ENCODE measurements at regions not wholly inside any gene's neighbourhood (a gene's known extent, or its start where the extent isn't known, plus 50 kb on each side); places are given as distances from the start of the nearest gene placed in this dataset.

- H3K4me1 ChIP-seq (ENCODE audit: insufficient read depth, low read length) = peaks cover 23% of the 10 kb centered on the region
- DNase-seq = no peak
- intact Hi-C loops (cut with micrococcal nuclease) = loop anchor here (10.0 kb wide), 1 partner anchor 60 kb away; the partner anchor contains the start of gene CD93
- ChIA-PET CTCF (ENCODE audit: partially characterized antibody) (no interaction called here), POLR2A (ENCODE audit: partially characterized antibody) (no interaction called here)
- H3K27me3 Mint-ChIP-seq = peaks cover 0 to 1% of the 10 kb centered on the region in 2 donors
- no peaks in the 10 kb centered on the region for H3K36me3 Mint-ChIP-seq
- H3K4me1 Mint-ChIP-seq = peaks cover 15 to 33% (median 26%) of the 10 kb centered on the region in 4 donors
- H3K27ac Mint-ChIP-seq = no peak overlapping the region
- no peak overlapping the region for H3K27ac ChIP-seq (ENCODE audit: low read depth, low read length)
- no peaks in the 10 kb centered on the region for H3K36me3 ChIP-seq (ENCODE audit: insufficient read depth, low read length)
- H3K9me3 ChIP-seq (ENCODE audit: control insufficient read depth in 1 of 2, low read length in 2 of 2) = no peaks in the 10 kb centered on the region
- peaks cover 0 to 1% (median 0%) of the 10 kb centered on the region in 8 donors for H3K9me3 Mint-ChIP-seq
- no peaks in the 10 kb centered on the region for H3K27me3 ChIP-seq (ENCODE audit: insufficient read depth, low read length)
- no peak overlapping the region for H3K4me3 ChIP-seq (ENCODE audit: low read length in 2 of 2)
- H3K4me3 Mint-ChIP-seq = no peak overlapping the region
Observed at GRCh38 chr20:23144856-23145255, 58.7 kb upstream of the CD93 start.

GRCh38 chr20:23143986-23144690, 58.0 kb upstream of the CD93 start:
- Histone ChIP-seq H3K36me3 (ENCODE audit: insufficient read depth, low read length) (no peaks in the 10 kb centered on the region), H3K27me3 (ENCODE audit: insufficient read depth, low read length) (no peaks in the 10 kb centered on the region), H3K4me1 (ENCODE audit: insufficient read depth, low read length) (peaks cover 23% of the 10 kb centered on the region), H3K9me3 (ENCODE audit: control insufficient read depth in 1 of 2, low read length in 2 of 2) (no peaks in the 10 kb centered on the region), H3K27ac (ENCODE audit: low read depth, low read length) (no peak overlapping the region), H3K4me3 (ENCODE audit: low read length in 2 of 2) (no peak overlapping the region)
- intact Hi-C loops (cut with micrococcal nuclease) = loop anchor here (10.0 kb wide), 1 partner anchor 59 kb away; the partner anchor contains the start of gene CD93
- CTCF ChIA-PET (ENCODE audit: partially characterized antibody) = no interaction called here
- no peak overlapping the region for H3K27ac Mint-ChIP-seq
- no peak overlapping the region for H3K4me3 Mint-ChIP-seq
- DNase-seq = no peak
- H3K4me1 Mint-ChIP-seq = peaks cover 15 to 33% (median 26%) of the 10 kb centered on the region in 4 donors
- peaks cover 0 to 1% of the 10 kb centered on the region in 2 donors for H3K27me3 Mint-ChIP-seq
- H3K36me3 Mint-ChIP-seq = no peaks in the 10 kb centered on the region
- POLR2A ChIA-PET (ENCODE audit: partially characterized antibody) = no interaction called here
- H3K9me3 Mint-ChIP-seq = peaks cover 0 to 1% (median 0%) of the 10 kb centered on the region in 8 donors

GRCh38 chr20:23143098-23143497, 57.0 kb upstream of the CD93 start:
- peak overlapping the region in 1 of 8 donors; percentile 53 for H3K4me3 Mint-ChIP-seq
- ChIA-PET POLR2A (ENCODE audit: partially characterized antibody) (no interaction called here), CTCF (ENCODE audit: partially characterized antibody) (no interaction called here)
- peaks cover 0 to 1% (median 0%) of the 10 kb centered on the region in 8 donors for H3K9me3 Mint-ChIP-seq
- intact Hi-C loops (cut with micrococcal nuclease) = loop anchor here (10.0 kb wide), 1 partner anchor 58 kb away; the partner anchor contains the start of gene CD93
- peaks cover 14 to 32% (median 26%) of the 10 kb centered on the region in 4 donors for H3K4me1 Mint-ChIP-seq
- Histone ChIP-seq H3K36me3 (ENCODE audit: insufficient read depth, low read length) (no peaks in the 10 kb centered on the region), H3K27ac (ENCODE audit: low read depth, low read length) (no peak overlapping the region), H3K4me3 (ENCODE audit: low read length in 2 of 2) (no peak overlapping the region), H3K4me1 (ENCODE audit: insufficient read depth, low read length) (peaks cover 23% of the 10 kb centered on the region), H3K27me3 (ENCODE audit: insufficient read depth, low read length) (no peaks in the 10 kb centered on the region), H3K9me3 (ENCODE audit: control insufficient read depth in 1 of 2, low read length in 2 of 2) (no peaks in the 10 kb centered on the region)
- H3K27me3 Mint-ChIP-seq = peaks cover 0 to 1% of the 10 kb centered on the region in 2 donors
- H3K27ac Mint-ChIP-seq = peak overlapping the region in 5 of 7 donors; percentile 15 to 81 (median 19)
- no peak for DNase-seq
- H3K36me3 Mint-ChIP-seq = no peaks in the 10 kb centered on the region

- intact Hi-C loops (cut with micrococcal nuclease) = loop anchor here (10.0 kb wide), 1 partner anchor 58 kb away; the partner anchor contains the start of gene CD93
- Mint-ChIP-seq H3K9me3 (peaks cover 0 to 1% (median 0%) of the 10 kb centered on the region in 8 donors), H3K27me3 (peaks cover 0 to 1% of the 10 kb centered on the region in 2 donors), H3K36me3 (no peaks in the 10 kb centered on the region), H3K4me1 (peaks cover 11 to 28% (median 22%) of the 10 kb centered on the region in 4 donors), H3K4me3 (peak overlapping the region in 3 of 8 donors; percentile 23 to 39 (median 26)), H3K27ac (peak overlapping the region; percentile 17 to 84 (median 71))
- Histone ChIP-seq H3K4me3 (ENCODE audit: low read length in 2 of 2) (no peak overlapping the region), H3K27ac (ENCODE audit: low read depth, low read length) (no peak overlapping the region), H3K4me1 (ENCODE audit: insufficient read depth, low read length) (peaks cover 23% of the 10 kb centered on the region), H3K27me3 (ENCODE audit: insufficient read depth, low read length) (no peaks in the 10 kb centered on the region), H3K9me3 (ENCODE audit: control insufficient read depth in 1 of 2, low read length in 2 of 2) (no peaks in the 10 kb centered on the region), H3K36me3 (ENCODE audit: insufficient read depth, low read length) (no peaks in the 10 kb centered on the region)
- CTCF ChIA-PET (ENCODE audit: partially characterized antibody) = no interaction called here
- peak in 2 of 5 donors; percentile 6 to 21 for DNase-seq
- POLR2A ChIA-PET (ENCODE audit: partially characterized antibody) = no interaction called here
Observed at GRCh38 chr20:23142162-23143050, 56.3 kb upstream of the CD93 start.

GRCh38 chr20:23141450-23142161, 55.5 kb upstream of the CD93 start:
- Mint-ChIP-seq H3K4me3 (peak overlapping the region in 1 of 8 donors; percentile 35), H3K4me1 (peaks cover 11 to 28% (median 20%) of the 10 kb centered on the region in 4 donors), H3K27me3 (peaks cover 0 to 1% of the 10 kb centered on the region in 2 donors), H3K9me3 (peaks cover 0 to 1% (median 0%) of the 10 kb centered on the region in 8 donors), H3K36me3 (no peaks in the 10 kb centered on the region), H3K27ac (peak overlapping the region in 5 of 7 donors; percentile 18 to 84 (median 64))
- intact Hi-C loops (cut with micrococcal nuclease) = loop anchor here (10.0 kb wide), 1 partner anchor 57 kb away; the partner anchor contains the start of gene CD93
- H3K27ac ChIP-seq (ENCODE audit: low read depth, low read length) = no peak overlapping the region
- ChIA-PET CTCF (ENCODE audit: partially characterized antibody) (no interaction called here), POLR2A (ENCODE audit: partially characterized antibody) (no interaction called here)
- H3K4me1 ChIP-seq (ENCODE audit: insufficient read depth, low read length) = peaks cover 23% of the 10 kb centered on the region
- no peaks in the 10 kb centered on the region for H3K36me3 ChIP-seq (ENCODE audit: insufficient read depth, low read length)
- H3K9me3 ChIP-seq (ENCODE audit: control insufficient read depth in 1 of 2, low read length in 2 of 2) = no peaks in the 10 kb centered on the region
- H3K4me3 ChIP-seq (ENCODE audit: low read length in 2 of 2) = no peak overlapping the region
- DNase-seq = no peak
- H3K27me3 ChIP-seq (ENCODE audit: insufficient read depth, low read length) = no peaks in the 10 kb centered on the region

- Histone ChIP-seq H3K27me3 (ENCODE audit: insufficient read depth, low read length) (no peaks in the 10 kb centered on the region), H3K4me3 (ENCODE audit: low read length in 2 of 2) (no peak overlapping the region), H3K36me3 (ENCODE audit: insufficient read depth, low read length) (no peaks in the 10 kb centered on the region), H3K9me3 (ENCODE audit: control insufficient read depth in 1 of 2, low read length in 2 of 2) (no peaks in the 10 kb centered on the region), H3K4me1 (ENCODE audit: insufficient read depth, low read length) (peaks cover 23% of the 10 kb centered on the region), H3K27ac (ENCODE audit: low read depth, low read length) (no peak overlapping the region)
- Mint-ChIP-seq H3K4me1 (peaks cover 11 to 28% (median 20%) of the 10 kb centered on the region in 4 donors), H3K27me3 (no peaks in the 10 kb centered on the region), H3K27ac (no peak overlapping the region), H3K4me3 (no peak overlapping the region), H3K36me3 (no peaks in the 10 kb centered on the region), H3K9me3 (peaks cover 0 to 1% (median 0%) of the 10 kb centered on the region in 8 donors)
- DNase-seq = no peak
- ChIA-PET POLR2A (ENCODE audit: partially characterized antibody) (no interaction called here), CTCF (ENCODE audit: partially characterized antibody) (no interaction called here)
- intact Hi-C loops (cut with micrococcal nuclease) = loop anchor here (10.0 kb wide), 1 partner anchor 56 kb away; the partner anchor contains the start of gene CD93
Observed at GRCh38 chr20:23140991-23141390, 54.9 kb upstream of the CD93 start.
